ENCODE measurements at regions not wholly inside any gene's neighbourhood (a gene's known extent, or its start where the extent isn't known, plus 50 kb on each side); places are given as distances from the start of the nearest gene placed in this dataset.
"Not testable (repeated sequence)": the region's sequence is repeated elsewhere in the genome, so short reads cannot be mapped to it uniquely, and the experiment has no call there.

DNA sequence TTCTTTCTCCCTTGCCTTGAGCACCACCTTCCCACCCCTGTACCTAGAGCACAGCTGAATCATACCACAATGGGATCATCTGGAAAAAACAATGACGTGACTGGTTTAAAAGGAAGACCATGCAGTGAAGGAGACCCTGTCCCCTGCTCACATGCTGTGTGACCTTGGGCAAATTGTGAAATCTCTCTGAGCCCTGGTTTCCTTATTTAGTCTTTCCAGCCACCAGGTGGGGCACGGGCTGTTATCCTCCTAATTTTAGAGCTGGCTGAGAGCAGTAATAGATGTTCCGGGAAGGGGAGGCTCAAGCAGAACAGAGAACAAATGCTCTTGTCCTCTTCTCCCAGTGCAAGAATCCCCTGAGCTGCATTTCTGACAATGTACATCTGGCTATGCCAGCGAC, 198.3 kb downstream of the RPS24 start:
- DNase-seq (ENCODE audit: low read depth in 2 of 2, low spot score in 1 of 2), result no peak

DNA sequence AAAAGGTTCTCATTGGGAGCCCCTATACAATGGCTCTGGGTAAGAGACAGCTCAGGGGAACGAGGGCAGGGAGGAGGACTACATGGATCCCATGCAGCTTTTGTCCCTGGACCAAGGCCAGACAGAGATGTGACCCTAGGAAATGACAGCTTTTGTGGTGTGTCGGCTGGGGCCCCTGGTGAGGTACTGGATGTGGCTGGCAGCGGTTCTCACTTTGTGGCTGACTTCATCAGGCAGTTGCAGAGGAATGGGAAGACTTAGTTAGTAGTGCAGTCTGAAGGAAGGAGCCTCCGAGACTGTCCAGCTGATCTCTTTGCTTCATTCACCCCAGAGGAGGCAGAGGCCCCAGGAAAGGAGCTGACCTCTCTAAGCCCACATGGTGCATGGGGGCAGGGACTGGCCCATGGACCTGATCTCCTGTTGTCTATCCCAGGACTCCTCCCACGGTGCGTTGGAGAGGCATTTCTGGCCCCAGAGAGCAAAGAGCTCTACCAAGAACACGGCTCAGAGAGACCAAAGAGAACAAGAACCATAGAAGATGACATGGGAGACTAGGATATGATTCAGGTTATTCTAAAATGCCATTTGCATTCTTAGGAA, 202.9 kb downstream of the RPS24 start:
- no peak for DNase-seq (ENCODE audit: low read depth in 2 of 2, low spot score in 1 of 2)

- DNase-seq (ENCODE audit: low read depth in 2 of 2, low spot score in 1 of 2), result not testable (repeated sequence)
Measured at GRCh38 chr10:78237951-78238350, 204.3 kb downstream of the RPS24 start.

DNA sequence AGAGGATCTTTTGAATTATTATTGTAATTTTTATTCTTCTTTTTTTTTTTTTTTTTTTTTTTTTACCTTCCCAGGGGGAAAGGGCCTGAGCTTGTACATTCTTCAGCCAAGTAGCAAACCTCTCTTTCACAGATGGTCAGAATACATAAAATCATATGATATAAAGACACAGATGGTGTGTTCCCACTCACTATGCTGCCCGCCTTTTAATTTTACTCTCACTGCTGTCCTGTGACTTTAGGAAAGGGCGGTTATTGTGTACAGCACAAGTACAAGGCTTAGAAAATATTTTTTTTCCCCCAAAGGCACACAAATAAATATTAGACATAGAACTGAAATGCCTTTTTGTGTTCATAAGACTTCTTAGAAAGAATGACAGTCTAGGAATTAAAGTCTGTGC, 213.6 kb downstream of the RPS24 start:
- no peak for DNase-seq (ENCODE audit: low read depth in 2 of 2, low spot score in 1 of 2)

GRCh38 chr10:78247821-78248220, 214.2 kb downstream of the RPS24 start:
- DNase-seq (ENCODE audit: low read depth in 2 of 2, low spot score in 1 of 2), result no peak

GRCh38 chr10:78248651-78249464, 215.2 kb downstream of the RPS24 start:
- no peak for DNase-seq (ENCODE audit: low read depth in 2 of 2, low spot score in 1 of 2)

DNA sequence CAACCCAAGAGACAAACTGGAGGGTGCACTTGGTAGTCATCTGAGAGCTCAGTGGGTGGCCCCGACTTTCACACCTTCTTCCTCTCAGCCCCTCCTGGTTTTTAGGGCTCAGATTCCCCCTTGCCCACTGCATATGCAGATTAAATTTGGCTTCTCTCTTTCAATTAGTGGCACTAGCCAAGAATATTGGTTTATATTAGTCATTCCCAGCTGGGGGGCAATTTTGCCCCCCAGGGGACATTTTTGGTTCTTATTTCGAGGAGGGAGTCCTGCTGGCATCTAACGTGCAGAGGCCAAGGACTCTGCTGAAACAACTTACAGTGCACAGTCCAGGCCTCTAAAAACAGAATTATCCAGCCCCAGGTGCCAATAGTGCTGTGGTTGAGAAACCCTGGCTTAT, 216.0 kb downstream of the RPS24 start:
- DNase-seq (ENCODE audit: low read depth in 2 of 2, low spot score in 1 of 2), result no peak

DNA sequence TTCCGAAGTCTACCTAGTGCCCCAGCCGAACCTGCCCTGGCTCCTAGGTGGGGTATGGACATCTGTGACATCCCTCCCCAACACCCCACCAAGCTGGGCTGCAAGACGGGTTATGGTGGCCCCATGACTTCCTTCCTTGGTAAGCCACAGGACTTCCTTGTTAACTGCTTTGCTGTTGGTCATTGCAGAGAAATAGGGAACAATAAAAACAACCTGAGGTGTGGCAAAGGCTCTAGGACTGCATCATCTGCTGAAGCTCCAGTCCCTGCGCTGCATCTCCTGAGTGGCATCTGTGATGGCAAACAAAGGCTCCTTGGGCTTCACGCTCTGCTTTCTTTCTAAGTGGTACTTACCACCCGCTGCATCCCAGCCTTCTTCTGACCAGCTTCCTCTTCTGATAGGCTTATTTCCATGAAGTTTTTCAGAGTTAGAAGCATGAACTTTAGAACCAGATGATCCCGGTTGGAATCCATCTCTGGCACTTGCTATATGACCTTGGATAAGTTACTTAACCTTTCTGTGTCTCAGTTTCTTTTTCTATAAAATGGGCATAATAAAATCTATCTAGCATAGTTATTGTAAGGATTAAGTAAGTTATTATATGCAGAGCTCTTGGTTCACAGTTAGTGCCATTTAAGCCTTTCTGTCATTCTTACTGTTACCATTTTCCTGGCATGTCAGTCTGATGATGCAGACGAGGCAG, 216.8 kb downstream of the RPS24 start:
- no peak for DNase-seq (ENCODE audit: low read depth in 2 of 2, low spot score in 1 of 2)

- no peak for DNase-seq (ENCODE audit: low read depth in 2 of 2, low spot score in 1 of 2)
Measured at GRCh38 chr10:78251016-78251385, 217.3 kb downstream of the RPS24 start.

DNA sequence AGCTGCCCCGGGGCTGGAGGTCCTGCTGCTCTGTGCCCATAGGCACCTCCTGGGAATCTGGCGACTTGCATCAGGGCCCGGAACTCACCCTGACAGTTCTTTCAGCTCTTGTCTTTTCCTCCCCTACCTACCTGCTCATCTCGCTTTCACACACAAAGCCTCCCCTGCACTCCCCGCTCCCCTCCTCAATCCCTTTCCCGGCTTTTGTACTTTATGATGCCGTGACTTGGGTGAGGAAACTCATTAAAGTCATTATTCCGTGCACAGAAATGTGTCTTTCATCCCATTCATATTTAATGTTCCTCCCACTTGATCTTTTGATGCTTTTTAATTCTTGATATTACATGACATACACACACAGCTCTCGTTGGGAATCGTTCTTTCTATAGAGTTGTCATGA, 218.6 kb downstream of the RPS24 start:
- no peak for DNase-seq (ENCODE audit: low read depth in 2 of 2, low spot score in 1 of 2)

DNA sequence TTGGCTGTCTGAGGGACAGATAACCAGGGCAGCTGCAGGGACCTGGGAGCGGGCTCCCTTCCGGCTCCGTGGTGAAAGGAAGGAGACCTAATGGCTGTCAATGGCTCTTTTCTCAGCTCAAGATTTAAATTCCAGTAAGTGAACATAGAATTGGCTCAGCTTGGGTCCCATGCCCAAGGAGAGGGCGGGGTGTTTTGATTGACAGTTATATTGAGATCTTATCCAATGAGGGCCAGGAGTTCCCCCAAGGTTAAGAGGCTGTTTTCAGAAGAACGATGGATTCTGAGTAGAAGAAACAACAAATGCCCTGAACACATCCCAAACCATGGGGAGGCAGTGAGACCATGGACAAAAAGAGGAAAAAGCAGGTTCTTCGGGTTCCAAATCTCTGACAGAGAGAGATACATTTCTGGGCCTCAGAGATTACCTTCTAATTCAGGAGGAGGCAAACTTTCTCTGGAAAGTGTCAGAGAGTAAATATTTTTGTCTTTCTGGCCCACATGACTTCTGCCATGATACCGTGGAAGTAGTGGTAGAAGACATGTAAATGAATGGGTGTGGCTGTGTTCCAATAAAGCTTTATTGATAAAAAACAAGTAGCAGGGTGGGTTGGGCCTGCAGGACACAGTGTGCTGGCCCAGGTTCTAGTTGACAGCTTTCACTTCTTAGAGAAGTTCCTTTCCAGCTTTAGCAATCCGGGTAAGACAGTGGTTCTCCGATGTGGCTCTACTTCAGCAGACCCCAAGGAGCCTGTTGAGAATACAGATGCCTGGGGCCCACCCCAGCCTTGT, 219.6 kb downstream of the RPS24 start:
- no peak for DNase-seq (ENCODE audit: low read depth in 2 of 2, low spot score in 1 of 2)

- DNase-seq (ENCODE audit: low read depth in 2 of 2, low spot score in 1 of 2), result no peak
Measured at GRCh38 chr10:78254013-78254412, 220.3 kb downstream of the RPS24 start.

GRCh38 chr10:78255214-78255613, 221.6 kb downstream of the RPS24 start:
- no peak for DNase-seq (ENCODE audit: low read depth in 2 of 2, low spot score in 1 of 2)

GRCh38 chr10:78255796-78256638, 222.4 kb downstream of the RPS24 start:
- no peak for DNase-seq (ENCODE audit: low read depth in 2 of 2, low spot score in 1 of 2)

GRCh38 chr10:78258323-78259030, 224.8 kb downstream of the RPS24 start:
- no peak for DNase-seq (ENCODE audit: low read depth in 2 of 2, low spot score in 1 of 2)

DNA sequence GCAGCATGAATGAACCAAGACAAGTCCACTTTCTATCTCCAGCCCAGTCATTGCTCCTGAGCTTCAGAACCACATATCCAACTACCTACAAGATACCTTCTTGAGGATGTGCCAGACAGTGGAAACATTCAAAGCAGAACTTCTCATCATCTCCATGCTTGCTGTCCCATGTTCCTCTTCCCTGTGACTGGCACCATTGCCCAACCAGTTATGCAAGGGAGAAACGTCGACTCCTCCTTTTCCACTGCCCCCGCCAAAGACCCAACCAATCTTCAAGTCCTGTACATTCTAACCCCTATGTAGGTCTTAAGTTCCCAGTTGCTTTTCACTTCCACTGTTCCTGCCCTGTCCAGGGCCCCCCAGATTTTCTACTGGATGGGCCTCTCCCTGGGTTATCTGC, 225.7 kb downstream of the RPS24 start:
- DNase-seq (ENCODE audit: low read depth in 2 of 2, low spot score in 1 of 2), result no peak

DNA sequence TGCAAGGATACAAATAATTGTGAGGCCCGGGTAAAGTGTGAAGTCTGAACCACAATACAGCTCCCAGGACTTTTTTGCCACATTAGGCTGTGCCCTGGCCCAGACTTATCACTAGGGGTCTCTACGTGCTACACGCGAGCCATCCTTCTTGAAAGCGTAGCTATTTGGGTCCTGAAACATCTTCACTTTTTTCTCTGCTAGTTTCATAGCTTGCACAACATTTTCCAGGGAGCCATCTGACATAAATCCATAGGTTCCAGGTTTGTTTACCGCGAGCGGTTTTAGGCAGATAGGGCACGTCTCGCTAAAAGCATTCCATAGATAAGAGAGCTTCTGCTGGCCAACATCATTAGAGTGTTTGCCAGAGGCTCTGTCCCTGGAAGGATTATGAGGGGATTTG, 226.5 kb downstream of the RPS24 start:
- no peak for DNase-seq (ENCODE audit: low read depth in 2 of 2, low spot score in 1 of 2)

DNA sequence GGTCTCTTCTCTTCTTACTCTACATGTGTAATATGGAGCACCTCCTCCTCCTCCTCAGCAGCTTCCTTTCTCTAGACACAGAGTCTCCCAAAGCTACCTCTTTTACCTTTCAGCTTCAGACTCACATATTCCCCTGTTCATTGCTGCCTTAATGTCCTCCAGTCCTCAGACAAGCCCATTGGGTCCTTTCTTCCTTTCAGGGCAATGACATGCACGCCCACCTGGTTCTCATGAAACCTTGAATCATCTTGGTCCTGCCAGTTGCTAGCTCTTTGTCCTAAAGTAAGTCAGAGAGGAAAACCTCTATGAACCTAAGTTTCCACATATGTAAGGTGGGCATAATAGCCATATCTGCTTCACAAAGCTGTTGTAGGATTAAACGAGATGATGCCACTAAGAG, 227.0 kb downstream of the RPS24 start:
- no peak for DNase-seq (ENCODE audit: low read depth in 2 of 2, low spot score in 1 of 2)

DNA sequence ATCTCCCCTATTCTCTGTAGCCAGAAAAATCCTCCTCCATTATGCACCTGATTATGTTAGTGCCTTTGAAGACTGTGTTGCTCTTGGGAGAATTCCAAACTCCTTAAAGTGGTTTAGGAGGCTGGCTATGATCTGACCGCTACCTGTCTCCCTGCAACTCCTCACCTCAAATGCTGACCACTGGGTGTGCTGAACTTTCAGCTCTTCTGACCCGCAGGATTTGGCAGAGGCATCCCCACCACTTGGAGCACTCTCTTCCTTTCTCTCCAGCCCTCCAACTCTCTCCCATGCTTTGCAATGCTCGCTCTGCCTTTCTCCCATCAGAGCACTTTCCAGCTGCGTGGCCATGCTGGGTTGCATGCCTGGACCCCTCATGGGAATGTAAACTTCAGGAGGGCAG, 227.6 kb downstream of the RPS24 start:
- no peak for DNase-seq (ENCODE audit: low read depth in 2 of 2, low spot score in 1 of 2)

GRCh38 chr10:78262860-78263259, 229.2 kb downstream of the RPS24 start:
- no peak for DNase-seq (ENCODE audit: low read depth in 2 of 2, low spot score in 1 of 2)
